Spleen (tissue), 11 donors: ENCODE measurements at regions not wholly inside any gene's neighbourhood (a gene's known extent, or its start where the extent isn't known, plus 50 kb on each side); places are given as distances from the start of the nearest gene placed in this dataset.
"Not testable (repeated sequence)": the region's sequence is repeated elsewhere in the genome, so short reads cannot be mapped to it uniquely, and the experiment has no call there.

Experiments
- DNase-seq: peaks from one replicate; pipeline ENCODE4 v3.0.0-alpha.2; 2020
- H3K27ac ChIP-seq, 8 donors: fragments of 200-600 bp; sonication (generic) in 7 of 8; 1 replicate in 4 of 8; 2 replicates in 4 of 8; pipeline versions ENCODE4 v1.5.0 to v1.8.0; 2016 to 2021; ENCODE audit warnings: inconsistent platforms in 4 of 8, mild to moderate bottlenecking in 4 of 8, moderate library complexity in 1 of 8
- H3K27me3 ChIP-seq, 7 donors: fragments of 200-600 bp; sonication (generic) in 6 of 7; replicated peaks in 1 of 7; 1 replicate in 4 of 7; 2 replicates in 3 of 7; pipeline versions ENCODE4 v1.5.0 to v1.8.0; 2016 to 2021; ENCODE audit warnings: inconsistent platforms in 3 of 7, mild to moderate bottlenecking in 1 of 7
- H3K36me3 ChIP-seq, 6 donors: fragments of 200-600 bp; sonication (generic) in 5 of 6; 1 replicate in 4 of 6; 2 replicates in 2 of 6; pipeline versions ENCODE4 v1.5.0 to v1.8.0; 2016 to 2021; ENCODE audit warnings: inconsistent platforms in 2 of 6
- H3K4me1 ChIP-seq, 6 donors: fragments of 200-600 bp; sonication (generic) in 5 of 6; 1 replicate in 3 of 6; 2 replicates in 3 of 6; pipeline versions ENCODE4 v1.5.0 to v1.8.0; 2016 to 2021; ENCODE audit warnings: inconsistent platforms in 3 of 6
- H3K4me3 ChIP-seq, 8 donors: fragments of 200-600 bp; sonication (generic) in 7 of 8; 1 replicate in 4 of 8; 2 replicates in 4 of 8; pipeline versions ENCODE4 v1.5.0 to v1.8.0; 2016 to 2021; ENCODE audit warnings: inconsistent platforms in 4 of 8, mild to moderate bottlenecking in 4 of 8, moderate library complexity in 2 of 8
- H3K9me3 ChIP-seq, 8 donors: fragments of 200-600 bp; sonication (generic) in 7 of 8; 1 replicate in 4 of 8; 2 replicates in 4 of 8; pipeline versions ENCODE4 v1.5.0 to v1.8.0; 2016 to 2021; ENCODE audit warnings: inconsistent platforms in 4 of 8
- POLR2A ChIP-seq, 3 donors: fragments of 450-650 bp; IDR thresholded peaks; one replicate each; pipeline ENCODE4 v1.5.1; 2017; ENCODE audit warnings: antibody characterized with exemption in 3 of 3, mild to moderate bottlenecking in 1 of 3
- POLR2AphosphoS5 ChIP-seq, 3 donors: sonication (generic); formaldehyde crosslinking; IDR thresholded peaks; one replicate each; pipeline ENCODE4 v1.5.1; 2017; ENCODE audit warnings: antibody characterized with exemption in 3 of 3
- WGBS, 5 donors: extraction: QIAGEN DNeasy Blood & Tissue Kit in 3 of 5; methylation state at CpG; one replicate each; pipeline versions ENCODE4 v1.1.5 to v1.1.7; 2013 to 2018; 5-methylcytosine and 5-hydroxymethylcytosine counted together
- intact Hi-C: fragments of 100-400 bp; cut with DNase I; formaldehyde crosslinking; loops from one replicate; pipeline ENCODE4 v1.15.0; 2023; ENCODE audit warnings: low total_unique reads
- TF ChIP-seq, protein P1 (sequence below), 11 experiments: fragments of 200-600 bp in 7 of 11; fragments of 450-650 bp in 4 of 11; sonication (generic) in 4 of 11; IDR thresholded peaks in 8 of 11; conservative IDR thresholded peaks in 3 of 11; 1 replicate in 7 of 11; 2 replicates in 4 of 11; pipeline versions ENCODE4 v1.4.0 to v1.8.0; 2016 to 2021; ENCODE audit warnings: antibody characterized with exemption in 11 of 11, inconsistent platforms in 4 of 11, mild to moderate bottlenecking in 1 of 11
- donor health status: healthy with polysubstance abuse.
- donor health status: DM: no; HTN: no; CAD: no; lungs with moderate emphysema.
- donor health status: DM: no; HTN: no; CAD: no.
- donor health status: Bipolar disorder and iron deficiency.
- donor health status: healthy.
- donor health status: DM: no; HTN: no; CAD: no.
- donor health status: DM: yes; HTN: yes; CAD: no.

DNA sequence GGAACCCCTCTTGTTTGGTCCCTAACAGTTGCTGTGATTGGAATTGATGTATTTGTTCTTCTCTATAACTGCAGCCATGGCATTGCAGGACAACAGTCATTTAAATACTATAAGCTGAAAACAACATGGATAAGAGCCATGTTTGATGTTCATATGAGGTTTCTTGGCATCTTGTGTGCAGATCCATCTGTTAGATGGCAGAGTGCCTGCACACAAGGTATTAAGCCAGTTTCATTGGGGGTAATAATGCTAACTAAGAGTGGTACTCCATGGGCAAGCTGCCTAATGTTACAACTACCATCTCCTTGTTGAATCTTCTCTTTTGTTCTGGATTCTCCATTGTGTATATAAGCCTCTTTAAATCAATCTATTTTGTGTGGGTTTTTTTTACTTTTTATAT, 206.0 kb upstream of the CHORDC1 start:
- intact Hi-C loops: no loop called here
- Histone ChIP-seq H3K9me3 (no peaks in the 10 kb centered on the region), H3K4me3 (no peak overlapping the region), H3K27me3 (no peaks in the 10 kb centered on the region), H3K4me1 (no peaks in the 10 kb centered on the region), H3K27ac (no peak overlapping the region), H3K36me3 (no peaks in the 10 kb centered on the region)
- TF ChIP-seq, protein P1, sequence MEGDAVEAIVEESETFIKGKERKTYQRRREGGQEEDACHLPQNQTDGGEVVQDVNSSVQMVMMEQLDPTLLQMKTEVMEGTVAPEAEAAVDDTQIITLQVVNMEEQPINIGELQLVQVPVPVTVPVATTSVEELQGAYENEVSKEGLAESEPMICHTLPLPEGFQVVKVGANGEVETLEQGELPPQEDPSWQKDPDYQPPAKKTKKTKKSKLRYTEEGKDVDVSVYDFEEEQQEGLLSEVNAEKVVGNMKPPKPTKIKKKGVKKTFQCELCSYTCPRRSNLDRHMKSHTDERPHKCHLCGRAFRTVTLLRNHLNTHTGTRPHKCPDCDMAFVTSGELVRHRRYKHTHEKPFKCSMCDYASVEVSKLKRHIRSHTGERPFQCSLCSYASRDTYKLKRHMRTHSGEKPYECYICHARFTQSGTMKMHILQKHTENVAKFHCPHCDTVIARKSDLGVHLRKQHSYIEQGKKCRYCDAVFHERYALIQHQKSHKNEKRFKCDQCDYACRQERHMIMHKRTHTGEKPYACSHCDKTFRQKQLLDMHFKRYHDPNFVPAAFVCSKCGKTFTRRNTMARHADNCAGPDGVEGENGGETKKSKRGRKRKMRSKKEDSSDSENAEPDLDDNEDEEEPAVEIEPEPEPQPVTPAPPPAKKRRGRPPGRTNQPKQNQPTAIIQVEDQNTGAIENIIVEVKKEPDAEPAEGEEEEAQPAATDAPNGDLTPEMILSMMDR (IDR thresholded peaks at IDR 0.05 in 8 of 11, conservative IDR thresholded peaks at IDR 0.05 in 3 of 11): no peak
- TF ChIP-seq POLR2AphosphoS5 (IDR thresholded peaks at IDR 0.05): no peak
- TF ChIP-seq POLR2A (IDR thresholded peaks at IDR 0.05): no peak
- no peak for DNase-seq

DNA sequence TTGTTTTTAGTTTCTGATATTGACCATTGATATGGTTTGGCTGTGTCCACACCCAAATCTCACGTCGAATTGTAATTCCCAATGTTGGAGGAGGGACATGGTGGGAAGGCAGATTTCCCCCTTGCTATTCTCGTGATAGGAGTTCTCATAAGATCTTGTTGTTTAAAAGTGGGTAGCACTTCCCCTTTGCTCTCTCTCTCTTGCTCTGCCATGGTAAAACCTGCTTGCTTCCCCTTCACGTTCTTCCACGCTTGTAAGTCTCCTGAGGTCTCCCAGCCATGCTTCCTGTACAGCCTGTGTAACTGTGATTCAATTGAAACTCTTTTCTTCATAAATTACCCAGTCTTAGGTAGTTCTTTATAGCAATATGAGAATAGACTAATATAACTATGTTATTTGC, 203.6 kb upstream of the CHORDC1 start:
- no peaks in the 10 kb centered on the region for H3K27me3 ChIP-seq
- intact Hi-C loops: no loop called here
- TF ChIP-seq, protein P1 (IDR thresholded peaks at IDR 0.05 in 8 of 11, conservative IDR thresholded peaks at IDR 0.05 in 3 of 11): no peak
- no peak for TF ChIP-seq POLR2AphosphoS5 (IDR thresholded peaks at IDR 0.05)
- no peak for TF ChIP-seq POLR2A (IDR thresholded peaks at IDR 0.05)
- no peak overlapping the region for H3K4me3 ChIP-seq
- H3K36me3 ChIP-seq: no peaks in the 10 kb centered on the region
- WGBS, 5 donors: 64 to 72% (median 66%) methylated on average over 5 of the region's 5 CpGs
- H3K4me1 ChIP-seq: no peaks in the 10 kb centered on the region
- DNase-seq: no peak
- H3K9me3 ChIP-seq: no peaks in the 10 kb centered on the region
- no peak overlapping the region for H3K27ac ChIP-seq

DNA sequence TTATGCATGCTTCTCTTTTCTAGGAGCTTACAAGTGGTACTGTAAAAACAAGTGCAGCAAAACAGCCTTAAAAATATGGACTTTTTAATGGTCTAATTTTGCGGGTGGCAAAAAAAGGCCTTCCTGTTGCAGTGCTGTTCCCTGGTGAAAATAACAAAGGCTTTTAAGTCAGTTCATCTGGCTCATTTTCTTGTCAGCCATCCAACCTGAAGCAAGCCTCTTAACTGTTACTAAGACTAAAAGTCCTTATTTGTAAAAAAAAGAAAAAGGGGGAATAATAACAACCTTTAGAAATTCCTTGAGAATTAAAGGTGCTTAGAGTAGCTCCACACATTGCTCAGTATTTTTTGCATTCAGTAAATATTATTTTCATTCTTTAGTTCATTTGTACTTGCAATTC, 200.5 kb upstream of the CHORDC1 start:
- TF ChIP-seq, protein P1 (IDR thresholded peaks at IDR 0.05 in 8 of 11, conservative IDR thresholded peaks at IDR 0.05 in 3 of 11): no peak
- no peak for TF ChIP-seq POLR2AphosphoS5 (IDR thresholded peaks at IDR 0.05)
- TF ChIP-seq POLR2A (IDR thresholded peaks at IDR 0.05): no peak
- H3K4me3 ChIP-seq: no peak overlapping the region
- H3K27ac ChIP-seq: no peak overlapping the region
- no peaks in the 10 kb centered on the region for H3K36me3 ChIP-seq
- intact Hi-C loops: no loop called here
- WGBS, 5 donors: 54 to 77% (median 64%) methylated on average over 1 of the region's 1 CpG
- H3K27me3 ChIP-seq: no peaks in the 10 kb centered on the region
- H3K9me3 ChIP-seq: no peaks in the 10 kb centered on the region
- no peaks in the 10 kb centered on the region for H3K4me1 ChIP-seq
- DNase-seq: no peak

- H3K27ac ChIP-seq, H3K36me3 ChIP-seq, DNase-seq, H3K27me3 ChIP-seq, H3K4me3 ChIP-seq, H3K9me3 ChIP-seq, intact Hi-C loops, H3K4me1 ChIP-seq: not testable (repeated sequence)
- 72 to 84% (median 78%) methylated on average over 9 of the region's 9 CpGs for WGBS, 5 donors
Observed at GRCh38 chr11:90422787-90423186, 199.9 kb upstream of the CHORDC1 start.

DNA sequence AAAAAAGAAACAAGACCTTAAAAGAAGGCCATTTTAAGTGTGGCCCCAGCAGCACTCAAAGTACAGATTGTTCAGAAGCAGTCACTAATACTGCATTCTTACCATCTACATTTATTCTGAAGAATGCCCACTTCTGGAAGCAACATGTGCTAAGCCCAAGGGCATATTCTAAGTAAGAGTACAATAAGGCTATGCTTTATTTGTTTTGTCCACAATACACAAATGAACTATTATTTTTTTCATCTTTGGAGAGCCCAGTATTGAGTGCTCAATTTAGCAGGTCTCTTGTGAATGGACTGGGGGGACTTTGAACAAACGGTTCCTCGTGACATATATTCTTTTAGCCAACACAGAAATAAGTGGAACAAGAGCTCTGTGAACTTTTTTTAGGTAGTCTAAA, 191.4 kb upstream of the CHORDC1 start:
- Histone ChIP-seq H3K9me3 (no peaks in the 10 kb centered on the region), H3K27ac (no peak overlapping the region), H3K4me3 (no peak overlapping the region), H3K27me3 (no peaks in the 10 kb centered on the region), H3K4me1 (no peaks in the 10 kb centered on the region), H3K36me3 (no peaks in the 10 kb centered on the region)
- DNase-seq: no peak
- intact Hi-C loops: no loop called here
- WGBS, 5 donors: 73 to 88% (median 85%) methylated on average over 2 of the region's 2 CpGs
- TF ChIP-seq POLR2AphosphoS5 (IDR thresholded peaks at IDR 0.05) (no peak), POLR2A (IDR thresholded peaks at IDR 0.05) (no peak)
- TF ChIP-seq, protein P1 (IDR thresholded peaks at IDR 0.05 in 8 of 11, conservative IDR thresholded peaks at IDR 0.05 in 3 of 11): no peak
